ENCODE measurements at regions not wholly inside any gene's neighbourhood (a gene's known extent, or its start where the extent isn't known, plus 50 kb on each side); places are given as distances from the start of the nearest gene placed in this dataset.

DNA sequence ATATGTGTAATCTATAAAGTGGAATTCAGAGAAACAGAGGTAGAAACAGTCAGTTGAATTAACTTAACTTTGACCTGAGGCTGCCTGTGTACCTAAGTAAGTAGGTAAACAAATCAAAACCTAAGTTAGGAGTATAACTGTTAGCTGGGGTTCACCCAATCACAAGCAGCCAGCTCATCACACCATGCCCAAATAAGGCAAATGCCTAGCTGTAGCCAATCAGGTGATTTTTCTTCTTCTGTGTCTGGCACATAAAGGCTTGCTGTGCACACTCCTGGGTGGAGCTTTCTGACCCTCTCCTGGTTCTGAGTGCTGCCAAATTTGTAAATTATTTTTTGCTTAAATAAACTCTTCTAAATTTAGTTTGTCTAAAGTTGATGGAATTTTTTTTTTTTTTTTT lies 54.7 kb upstream of the TRIM39 start:
- DNase-seq (ENCODE audit: low read depth) = no peak

DNA sequence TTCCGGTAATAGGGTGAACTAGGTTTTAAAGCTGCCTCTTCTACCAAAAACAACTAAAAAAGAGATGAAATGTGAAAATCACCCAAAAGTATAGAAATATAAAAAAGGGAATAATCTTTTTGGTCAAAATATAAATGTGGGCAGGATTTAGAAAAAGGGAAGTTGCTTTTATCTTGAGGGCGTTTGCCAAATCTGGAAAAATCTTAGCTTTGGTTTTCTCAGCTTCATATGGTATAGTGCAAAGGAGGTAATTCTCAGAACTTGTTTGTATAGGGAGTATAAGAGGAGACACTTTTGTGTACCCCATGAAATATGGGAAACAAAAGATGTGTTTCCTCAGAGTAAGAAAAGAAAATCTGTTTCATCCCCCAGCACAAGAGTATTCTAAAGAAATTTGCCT lies 54.2 kb upstream of the TRIM26 start:
- no peak for DNase-seq (ENCODE audit: low read depth)

DNA sequence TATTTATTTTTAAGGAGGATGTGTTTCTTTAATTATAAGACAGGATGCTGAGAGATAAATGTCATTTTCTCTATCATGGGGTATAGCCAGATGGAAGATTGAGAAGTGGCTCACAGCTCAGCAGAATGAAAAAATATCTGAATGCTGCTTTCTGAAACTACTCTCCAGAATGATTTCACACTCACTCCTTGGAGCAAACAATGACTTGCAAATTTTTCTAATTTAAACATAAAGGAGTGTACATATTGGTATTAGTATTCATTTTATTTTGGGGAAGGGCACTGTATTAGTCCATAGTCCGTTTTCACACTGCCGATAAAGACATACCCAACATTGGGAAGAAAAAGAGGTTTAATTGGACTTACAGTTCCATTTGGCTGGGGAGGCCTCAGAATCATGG lies 52.4 kb upstream of the TRIM26 start:
- DNase-seq (ENCODE audit: low read depth) = no peak

DNA sequence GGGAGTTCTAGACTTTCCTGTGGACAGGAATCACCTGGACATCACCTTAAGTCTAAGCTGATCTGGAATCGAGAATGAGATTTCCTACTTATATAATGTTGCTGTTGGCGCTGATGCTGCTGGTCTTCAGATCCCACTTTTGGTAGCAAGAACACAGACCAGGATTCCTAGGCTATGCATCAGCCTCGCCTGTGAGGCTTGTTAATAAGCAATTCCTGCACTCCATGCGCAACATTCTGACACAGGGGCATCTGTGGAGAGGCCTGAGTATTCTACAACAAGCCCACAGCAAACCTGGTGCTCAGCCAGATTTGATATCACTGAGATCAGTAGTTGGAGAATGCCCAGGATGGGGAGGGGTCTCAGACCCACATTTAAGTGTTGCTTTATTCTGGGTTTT lies 52.0 kb upstream of the TRIM26 start:
- DNase-seq (ENCODE audit: low read depth) = no peak

DNA sequence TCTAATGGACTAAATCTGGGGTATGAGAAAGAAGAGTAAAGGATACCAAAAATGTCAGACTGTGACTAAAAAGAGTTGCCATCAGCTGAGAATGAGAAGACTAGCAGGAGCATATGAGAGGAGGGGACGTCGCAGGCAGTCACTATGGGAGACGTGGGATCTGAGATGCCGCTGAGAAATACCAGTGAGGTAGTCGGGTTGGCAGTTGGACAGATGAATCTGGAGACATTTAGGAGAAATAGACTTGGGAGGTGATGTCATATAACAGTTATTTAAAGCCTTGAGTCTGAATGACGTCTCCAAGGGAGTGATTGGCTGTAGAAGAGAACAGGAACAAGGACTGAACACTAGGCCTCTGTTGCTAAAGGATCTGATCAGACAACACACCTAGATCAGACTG lies 51.5 kb upstream of the TRIM26 start:
- DNase-seq (ENCODE audit: low read depth) = peak; percentile 24

DNA sequence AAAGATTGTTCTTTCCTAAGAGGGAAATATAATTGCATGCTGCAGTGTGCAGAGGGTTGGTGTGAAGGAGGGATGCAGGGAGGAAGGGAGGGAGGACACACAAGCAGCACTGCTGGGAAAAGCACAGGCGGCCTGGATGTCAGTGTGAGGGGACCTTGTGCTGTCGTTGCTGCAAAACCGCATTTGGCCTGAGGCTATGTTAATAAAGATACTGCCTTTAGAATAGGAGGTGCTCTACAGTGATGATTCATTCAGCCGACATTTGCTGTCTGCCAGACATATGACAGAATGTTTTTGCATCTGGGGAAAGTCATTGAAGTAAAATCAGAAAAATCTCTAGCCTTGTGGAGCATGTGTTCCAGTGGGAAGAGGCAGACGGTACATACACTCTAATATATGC lies 50.5 kb upstream of the TRIM26 start:
- DNase-seq (ENCODE audit: low read depth) = peak; percentile 91
